OCI-LY3 (cell line): ENCODE measurements at regions not wholly inside any gene's neighbourhood (a gene's known extent, or its start where the extent isn't known, plus 50 kb on each side); places are given as distances from the start of the nearest gene placed in this dataset.

ENCODE experiments used
- H2AFZ ChIP-seq: fragments of 200-600, 300-600 bp; shearing (Covaris generic); 2 replicates; pipeline ENCODE4 v1.6.0; 2014; ENCODE audit warnings: antibody characterized with exemption, low read depth, low read length
- H3K27ac ChIP-seq: fragments of 200-600, 300-600 bp; sonication (generic); 2 replicates; pipeline ENCODE4 v1.5.1; 2014; ENCODE audit warnings: mild to moderate bottlenecking, low read length, moderate library complexity, mixed read lengths
- H3K27me3 ChIP-seq: fragments of 200-600, 300-600 bp; sonication (generic); 2 replicates; pipeline ENCODE4 v1.6.1; 2014; ENCODE audit warnings: low read depth, low read length, mixed read lengths
- H3K36me3 ChIP-seq: fragments of 200-600, 300-600 bp; sonication (generic); replicated peaks from 2 replicates; pipeline ENCODE3; 2014; ENCODE audit warnings: low read depth, low read length, mixed read lengths
- H3K4me1 ChIP-seq: fragments of 300-600, 200-600 bp; sonication (generic); 2 replicates; pipeline ENCODE4 v1.6.1; 2014; ENCODE audit warnings: low read length, mixed read lengths
- H3K4me2 ChIP-seq: fragments of 200-600, 300-600 bp; sonication (generic); 2 replicates; pipeline ENCODE4 v1.6.1; 2014; ENCODE audit warnings: low read length, mixed read lengths
- H3K4me3 ChIP-seq: fragments of 300-600, 200-600 bp; sonication (generic); 2 replicates; pipeline ENCODE4 v1.5.1; 2014; ENCODE audit warnings: antibody characterized with exemption, mild to moderate bottlenecking, low read length, moderate library complexity
- H3K79me2 ChIP-seq: fragments of 300-600, 200-600 bp; shearing (Covaris generic); 2 replicates; pipeline ENCODE4 v1.6.1; 2014; ENCODE audit warnings: mild to moderate bottlenecking, low read length, mixed read lengths
- H3K9ac ChIP-seq: fragments of 300-600, 200-600 bp; shearing (Covaris generic); 2 replicates; pipeline ENCODE4 v1.6.0; 2014; ENCODE audit warnings: mild to moderate bottlenecking, low read length, moderate library complexity
- H3K9me3 ChIP-seq: fragments of 200-600, 300-600 bp; shearing (Covaris generic); 2 replicates; pipeline ENCODE4 v1.6.1; 2014; ENCODE audit warnings: low read length, mixed read lengths; ENCODE audit not compliant: insufficient read depth
- H4K20me1 ChIP-seq: fragments of 200-600, 300-600 bp; sonication (generic); 2 replicates; pipeline ENCODE4 v1.6.1; 2016; ENCODE audit warnings: low read length, mixed read lengths; ENCODE audit not compliant: insufficient read depth
- EZH2phosphoT487 ChIP-seq: fragments of 200-600 bp; shearing (Covaris generic); IDR thresholded peaks from 2 replicates; pipeline ENCODE4 v1.6.1; 2018; ENCODE audit warnings: antibody characterized with exemption, mixed run types, low read depth
- TF ChIP-seq, protein P1 (sequence below): fragments of 200-600, 300-600 bp; sonication (generic); IDR thresholded peaks from 2 replicates; pipeline ENCODE4 v1.5.1; 2014; ENCODE audit warnings: antibody characterized with exemption, low read length, low read depth

GRCh38 chr4:24319387-24319786 is 265.0 kb downstream of the DHX15 start:
- H3K27me3 ChIP-seq = no peaks in the 10 kb centered on the region
- no peak overlapping the region for H3K27ac ChIP-seq
- H2AFZ ChIP-seq = no peak overlapping the region
- H3K9me3 ChIP-seq = no peaks in the 10 kb centered on the region
- H3K9ac ChIP-seq = no peak overlapping the region
- no peaks in the 10 kb centered on the region for H3K79me2 ChIP-seq
- TF ChIP-seq, protein P1, sequence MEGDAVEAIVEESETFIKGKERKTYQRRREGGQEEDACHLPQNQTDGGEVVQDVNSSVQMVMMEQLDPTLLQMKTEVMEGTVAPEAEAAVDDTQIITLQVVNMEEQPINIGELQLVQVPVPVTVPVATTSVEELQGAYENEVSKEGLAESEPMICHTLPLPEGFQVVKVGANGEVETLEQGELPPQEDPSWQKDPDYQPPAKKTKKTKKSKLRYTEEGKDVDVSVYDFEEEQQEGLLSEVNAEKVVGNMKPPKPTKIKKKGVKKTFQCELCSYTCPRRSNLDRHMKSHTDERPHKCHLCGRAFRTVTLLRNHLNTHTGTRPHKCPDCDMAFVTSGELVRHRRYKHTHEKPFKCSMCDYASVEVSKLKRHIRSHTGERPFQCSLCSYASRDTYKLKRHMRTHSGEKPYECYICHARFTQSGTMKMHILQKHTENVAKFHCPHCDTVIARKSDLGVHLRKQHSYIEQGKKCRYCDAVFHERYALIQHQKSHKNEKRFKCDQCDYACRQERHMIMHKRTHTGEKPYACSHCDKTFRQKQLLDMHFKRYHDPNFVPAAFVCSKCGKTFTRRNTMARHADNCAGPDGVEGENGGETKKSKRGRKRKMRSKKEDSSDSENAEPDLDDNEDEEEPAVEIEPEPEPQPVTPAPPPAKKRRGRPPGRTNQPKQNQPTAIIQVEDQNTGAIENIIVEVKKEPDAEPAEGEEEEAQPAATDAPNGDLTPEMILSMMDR = no peak
- no peak for TF ChIP-seq EZH2phosphoT487
- no peaks in the 10 kb centered on the region for H3K4me1 ChIP-seq
- no peaks in the 10 kb centered on the region for H4K20me1 ChIP-seq
- H3K36me3 ChIP-seq = no peaks in the 10 kb centered on the region
- H3K4me2 ChIP-seq = no peak overlapping the region
- no peak overlapping the region for H3K4me3 ChIP-seq

DNA sequence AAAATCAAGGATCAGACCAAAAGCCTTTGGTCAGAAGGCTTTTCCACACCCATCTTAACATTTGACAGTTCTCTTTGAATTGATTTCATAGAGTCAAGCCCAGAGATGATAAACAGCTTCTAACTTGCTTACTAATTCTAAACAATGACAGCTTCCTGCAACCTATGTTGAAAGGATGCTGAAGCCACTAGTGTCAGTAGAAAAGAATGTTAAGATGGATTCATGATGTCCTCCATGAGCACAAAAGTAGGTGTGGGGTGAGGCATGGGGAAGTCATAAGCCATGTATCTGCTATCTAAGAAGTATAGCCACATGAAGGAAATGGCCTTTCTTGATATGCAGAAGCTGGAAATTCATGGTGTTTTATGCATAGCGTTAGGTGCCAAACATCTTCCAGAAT is 269.3 kb downstream of the DHX15 start:
- no peaks in the 10 kb centered on the region for H3K27me3 ChIP-seq
- no peak overlapping the region for H3K9ac ChIP-seq
- no peaks in the 10 kb centered on the region for H3K4me1 ChIP-seq
- no peak overlapping the region for H3K27ac ChIP-seq
- H3K79me2 ChIP-seq = no peaks in the 10 kb centered on the region
- H2AFZ ChIP-seq = no peak overlapping the region
- H3K4me3 ChIP-seq = no peak overlapping the region
- H3K4me2 ChIP-seq = no peak overlapping the region
- TF ChIP-seq, protein P1 = no peak
- no peak for TF ChIP-seq EZH2phosphoT487
- H3K9me3 ChIP-seq = no peaks in the 10 kb centered on the region
- H4K20me1 ChIP-seq = no peaks in the 10 kb centered on the region
- no peaks in the 10 kb centered on the region for H3K36me3 ChIP-seq

DNA sequence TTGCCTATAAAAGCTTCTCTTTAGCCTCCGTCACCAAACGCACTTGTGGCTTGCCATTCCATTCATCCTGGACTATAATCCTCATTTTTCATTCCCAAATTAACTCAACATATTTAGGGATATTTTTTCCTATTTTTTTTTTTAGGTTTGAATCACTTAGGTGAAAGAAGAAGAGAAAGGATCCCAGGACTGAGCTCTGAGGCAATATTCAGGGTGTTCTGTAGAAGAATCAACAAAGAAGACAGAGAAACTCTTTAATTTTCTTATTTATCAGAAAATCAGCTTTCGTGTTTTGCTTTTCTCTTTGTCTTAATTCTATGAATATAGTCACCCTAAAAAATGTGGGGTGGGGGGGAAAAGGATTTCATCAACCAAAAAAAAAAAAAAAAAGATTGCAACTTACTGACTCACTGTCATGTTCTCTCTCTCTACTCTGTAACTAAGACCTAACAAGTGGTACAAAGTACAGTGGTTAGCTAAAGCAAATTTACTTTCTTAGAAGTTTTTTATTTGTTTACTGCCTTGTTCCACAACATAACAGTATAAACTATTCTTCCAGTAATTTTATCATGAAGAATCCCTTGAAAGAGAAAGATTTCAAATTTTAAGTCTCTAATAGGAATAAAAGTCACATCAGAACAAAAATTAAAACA is 272.0 kb downstream of the DHX15 start:
- H3K9ac ChIP-seq = no peak overlapping the region
- no peak for TF ChIP-seq EZH2phosphoT487
- TF ChIP-seq, protein P1 = no peak
- H3K4me3 ChIP-seq = no peak overlapping the region
- no peak overlapping the region for H2AFZ ChIP-seq
- no peak overlapping the region for H3K4me2 ChIP-seq
- H3K27me3 ChIP-seq = no peaks in the 10 kb centered on the region
- no peaks in the 10 kb centered on the region for H3K4me1 ChIP-seq
- no peak overlapping the region for H3K27ac ChIP-seq
- no peaks in the 10 kb centered on the region for H3K79me2 ChIP-seq
- H4K20me1 ChIP-seq = no peaks in the 10 kb centered on the region
- no peaks in the 10 kb centered on the region for H3K9me3 ChIP-seq
- H3K36me3 ChIP-seq = no peaks in the 10 kb centered on the region

- no peak overlapping the region for H3K9ac ChIP-seq
- no peak overlapping the region for H2AFZ ChIP-seq
- H3K27me3 ChIP-seq = no peaks in the 10 kb centered on the region
- H3K36me3 ChIP-seq = no peaks in the 10 kb centered on the region
- H4K20me1 ChIP-seq = no peaks in the 10 kb centered on the region
- H3K27ac ChIP-seq = no peak overlapping the region
- no peaks in the 10 kb centered on the region for H3K79me2 ChIP-seq
- TF ChIP-seq, protein P1 = no peak
- no peak for TF ChIP-seq EZH2phosphoT487
- no peak overlapping the region for H3K4me2 ChIP-seq
- no peaks in the 10 kb centered on the region for H3K4me1 ChIP-seq
- H3K9me3 ChIP-seq = no peaks in the 10 kb centered on the region
- no peak overlapping the region for H3K4me3 ChIP-seq
Observed at GRCh38 chr4:24303926-24304325, 280.4 kb downstream of the DHX15 start.
